Activated naive CD4-positive, alpha-beta T cell treated with Interleukin-2 at 50 U/mL for 16 hours (primary cell): ENCODE measurements at regions not wholly inside any gene's neighbourhood (a gene's known extent, or its start where the extent isn't known, plus 50 kb on each side); places are given as distances from the start of the nearest gene placed in this dataset.
"Not testable (repeated sequence)": the region's sequence is repeated elsewhere in the genome, so short reads cannot be mapped to it uniquely, and the experiment has no call there.

Experiments
- DNase-seq: peaks from one replicate; pipeline ENCODE4 v3.0.0-alpha.2; 2020

DNA sequence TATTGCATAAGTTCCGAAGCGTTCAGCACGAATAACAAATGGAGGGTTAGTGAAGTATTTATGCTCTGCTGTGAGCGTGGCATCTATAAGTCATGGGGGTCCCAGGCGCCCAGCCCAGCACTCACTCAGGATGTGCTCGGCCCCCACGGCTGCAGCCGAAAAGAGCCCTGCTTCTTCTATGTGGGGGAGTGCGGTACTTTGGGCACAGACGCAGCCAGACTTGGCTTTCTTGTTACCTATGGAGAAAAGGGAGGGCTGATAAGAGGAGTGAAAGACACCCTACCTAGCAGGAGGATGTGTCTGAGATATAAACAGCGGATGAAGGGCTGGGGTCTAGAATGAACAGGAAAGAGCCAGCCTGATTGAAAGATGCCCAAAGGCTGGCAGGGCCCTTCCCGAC lies 51.4 kb downstream of the MRPL36 start:
- DNase-seq, result no peak

DNA sequence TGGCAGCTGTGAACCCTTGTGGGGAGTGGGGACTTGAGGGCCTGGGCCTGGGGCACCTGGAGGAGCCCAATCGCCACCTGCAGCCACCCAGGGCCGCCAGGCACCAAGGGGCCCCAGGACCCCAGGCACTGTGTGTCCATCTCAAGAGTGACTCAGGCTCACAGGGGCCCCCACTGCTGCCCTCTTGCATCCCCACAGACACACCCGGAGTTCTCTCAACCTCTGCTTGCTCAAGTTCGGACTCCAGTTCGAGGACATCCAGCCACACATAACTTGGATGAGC lies 51.9 kb downstream of the MRPL36 start:
- no peak for DNase-seq

DNA sequence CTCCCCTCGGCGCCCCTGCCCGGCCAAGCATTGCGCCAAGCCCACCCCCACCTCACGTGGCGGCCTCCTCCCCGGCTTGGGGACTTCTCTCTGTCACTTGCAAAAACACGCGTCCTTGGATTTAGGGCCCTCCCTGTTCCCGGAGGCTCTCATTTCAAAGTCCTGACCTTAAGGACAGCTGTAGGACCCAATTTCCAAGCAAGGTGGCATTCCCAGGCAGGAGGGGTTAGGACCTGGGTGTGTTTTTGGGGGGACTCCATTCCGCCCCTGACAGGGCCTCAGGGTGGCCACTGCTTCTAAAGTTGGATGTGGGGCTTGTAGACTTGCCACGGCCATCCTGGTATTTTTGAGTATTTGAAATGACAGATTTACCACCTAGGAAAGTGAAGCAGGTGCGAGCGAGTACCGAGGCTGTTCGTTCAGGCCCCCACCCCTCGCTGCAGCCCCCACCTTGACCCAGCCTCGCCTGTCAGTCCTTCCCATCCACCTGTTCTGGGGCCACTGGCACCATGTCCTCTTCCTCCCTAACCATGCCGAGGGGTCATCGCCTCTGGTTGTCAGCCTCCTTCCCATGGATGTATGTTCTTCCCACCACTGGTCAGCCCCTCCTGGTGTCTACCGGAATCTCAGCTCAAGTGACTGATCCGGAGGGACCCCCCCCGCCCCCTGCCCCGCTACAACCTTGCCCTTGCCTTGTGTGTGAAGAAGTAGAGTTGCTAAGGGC lies 52.4 kb downstream of the MRPL36 start:
- no peak for DNase-seq

DNA sequence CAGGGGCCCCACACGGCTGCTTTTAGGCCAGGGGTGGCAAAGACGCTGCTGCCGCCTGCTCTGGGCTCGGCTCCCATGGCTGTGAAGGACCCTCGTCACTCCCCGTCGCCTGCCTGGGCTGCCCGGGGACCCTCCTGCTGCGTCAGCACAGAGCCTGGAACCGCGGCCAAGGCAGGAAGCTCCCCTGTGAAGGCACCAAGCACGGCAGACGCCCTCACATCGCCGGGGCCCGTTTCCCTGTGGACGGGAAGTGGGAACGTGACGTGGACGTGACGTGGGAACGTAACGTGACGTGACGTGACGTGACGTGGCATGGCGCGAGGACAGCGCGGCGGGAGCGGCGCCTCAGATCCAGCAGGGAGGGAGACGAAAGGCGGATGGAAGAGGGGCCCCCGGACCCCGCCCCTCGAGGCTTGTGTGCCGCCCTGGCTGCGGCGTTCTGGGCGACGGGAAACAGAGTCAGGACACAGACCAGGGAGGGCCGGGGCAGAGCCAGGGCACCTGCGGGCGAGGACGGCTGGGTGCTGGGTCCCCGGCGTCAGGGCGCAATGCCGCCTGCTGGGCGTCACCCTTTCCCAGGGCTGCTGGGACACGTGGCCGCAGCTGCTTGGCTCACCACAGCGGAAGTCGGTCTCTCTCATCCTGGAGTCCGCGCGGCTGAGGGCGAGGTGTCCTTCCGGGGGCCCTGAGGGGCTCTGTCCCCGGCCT lies 53.1 kb downstream of the MRPL36 start:
- no peak for DNase-seq

DNA sequence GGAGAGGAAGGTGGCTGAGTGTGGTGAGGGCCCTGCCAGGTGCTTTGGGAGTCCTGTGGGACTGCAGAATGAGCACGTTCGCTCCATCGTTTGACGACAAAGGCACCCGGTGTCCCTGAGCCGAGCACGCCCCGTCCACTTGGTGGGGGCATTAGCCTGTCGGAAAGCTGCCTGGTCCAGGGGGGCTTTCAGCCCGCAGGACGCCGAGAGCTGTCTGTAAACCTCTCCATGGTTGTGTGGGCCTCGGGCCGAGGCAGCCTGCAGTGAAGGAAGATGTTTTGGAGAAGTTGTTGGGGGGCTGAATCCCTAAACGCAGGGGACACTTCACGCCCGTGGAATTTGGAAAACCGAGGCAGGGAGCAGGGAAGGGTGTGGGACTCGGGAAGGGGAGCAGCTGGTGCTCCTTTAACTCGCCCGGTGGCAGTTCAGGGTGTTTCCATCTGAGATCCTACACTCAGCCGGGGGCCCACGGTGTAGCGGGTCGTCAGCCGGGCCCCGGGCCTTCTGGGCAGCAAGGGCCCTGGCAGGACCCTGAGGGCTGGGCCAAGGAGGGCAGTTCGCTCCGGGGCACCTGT lies 53.8 kb downstream of the MRPL36 start:
- no peak for DNase-seq

DNA sequence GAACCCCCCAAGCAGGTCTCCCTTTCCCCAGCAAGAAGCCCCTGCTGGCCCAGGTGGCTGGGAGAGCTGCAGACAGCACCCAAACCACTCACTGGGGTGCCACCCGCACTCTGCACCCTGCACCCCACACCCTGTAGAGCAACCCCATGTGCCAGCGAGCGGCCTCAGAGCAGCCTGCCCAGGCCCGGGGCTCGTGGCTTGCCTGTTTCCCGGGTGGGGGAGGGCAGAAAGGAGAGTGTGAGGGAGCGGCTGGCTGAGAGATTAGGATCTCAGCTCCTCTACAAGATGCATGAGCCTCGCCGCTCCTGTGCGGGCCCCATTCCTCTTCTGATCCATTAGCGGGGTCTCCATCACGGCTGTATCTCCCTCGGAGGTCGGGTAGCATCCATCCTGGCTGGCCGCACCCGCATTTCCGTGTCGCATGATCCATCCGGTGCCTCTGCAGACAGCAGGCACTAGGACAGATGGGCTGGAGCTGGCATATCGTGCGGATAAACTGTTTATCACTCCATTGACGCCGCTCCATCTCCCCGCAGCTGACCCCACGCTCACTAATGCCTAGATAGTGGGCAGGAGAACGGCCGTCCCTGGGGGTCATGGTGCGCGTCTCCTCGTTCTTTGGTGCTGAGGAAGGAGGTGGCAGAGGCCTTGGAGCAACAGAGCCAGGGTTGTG lies 54.4 kb downstream of the MRPL36 start:
- DNase-seq, result no peak

DNA sequence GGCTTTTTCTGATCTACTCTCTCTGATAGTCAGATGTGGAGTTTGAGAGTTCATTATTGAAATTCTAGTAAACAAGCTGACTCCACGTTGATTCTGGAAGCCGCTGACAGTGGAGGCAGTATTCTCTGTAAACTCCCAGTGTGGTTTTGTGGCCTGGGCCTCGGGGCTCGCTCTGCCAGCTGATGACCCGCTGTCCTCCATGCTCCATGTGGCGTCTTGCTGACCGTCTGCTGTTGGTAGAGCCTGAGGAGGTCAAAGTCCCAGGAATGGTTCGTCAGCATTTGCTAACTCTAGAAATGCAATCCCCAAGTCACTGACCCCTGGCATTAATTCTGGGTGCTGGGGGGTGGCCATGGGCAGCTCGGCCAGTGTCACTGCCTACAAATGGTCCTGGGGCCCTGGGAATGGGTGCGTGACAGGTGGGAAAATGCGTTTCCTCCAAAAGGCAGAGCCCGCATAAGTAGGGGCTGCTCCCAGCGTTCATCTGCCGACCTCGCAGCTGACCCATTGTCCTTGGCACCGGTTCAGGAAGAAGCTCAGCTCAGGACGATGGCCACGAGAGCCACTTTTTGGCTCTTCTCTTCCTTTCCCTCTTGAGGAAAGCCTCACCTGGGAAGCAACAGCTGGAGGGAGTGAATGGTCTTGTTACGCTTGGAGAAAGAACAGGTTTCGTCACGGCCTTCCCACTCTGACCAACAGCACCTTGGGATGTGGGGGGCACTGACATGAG lies 55.1 kb downstream of the MRPL36 start:
- DNase-seq, result no peak

DNA sequence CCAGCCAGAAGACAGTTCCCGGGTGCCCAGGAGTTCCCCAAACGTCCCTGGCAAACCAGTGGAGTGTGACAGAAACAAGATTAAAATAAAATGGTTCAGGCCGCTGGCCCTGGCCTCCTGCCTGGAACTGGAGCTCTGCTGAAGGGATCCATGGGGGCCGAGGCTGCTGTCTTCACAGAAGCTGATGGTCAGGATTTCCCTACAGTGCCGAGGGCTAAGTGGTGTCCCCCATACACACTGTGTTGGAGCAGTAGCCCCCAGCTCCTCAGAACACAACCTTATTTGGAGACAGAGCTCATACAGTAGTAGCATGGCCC lies 55.9 kb downstream of the MRPL36 start:
- DNase-seq, result no peak

DNA sequence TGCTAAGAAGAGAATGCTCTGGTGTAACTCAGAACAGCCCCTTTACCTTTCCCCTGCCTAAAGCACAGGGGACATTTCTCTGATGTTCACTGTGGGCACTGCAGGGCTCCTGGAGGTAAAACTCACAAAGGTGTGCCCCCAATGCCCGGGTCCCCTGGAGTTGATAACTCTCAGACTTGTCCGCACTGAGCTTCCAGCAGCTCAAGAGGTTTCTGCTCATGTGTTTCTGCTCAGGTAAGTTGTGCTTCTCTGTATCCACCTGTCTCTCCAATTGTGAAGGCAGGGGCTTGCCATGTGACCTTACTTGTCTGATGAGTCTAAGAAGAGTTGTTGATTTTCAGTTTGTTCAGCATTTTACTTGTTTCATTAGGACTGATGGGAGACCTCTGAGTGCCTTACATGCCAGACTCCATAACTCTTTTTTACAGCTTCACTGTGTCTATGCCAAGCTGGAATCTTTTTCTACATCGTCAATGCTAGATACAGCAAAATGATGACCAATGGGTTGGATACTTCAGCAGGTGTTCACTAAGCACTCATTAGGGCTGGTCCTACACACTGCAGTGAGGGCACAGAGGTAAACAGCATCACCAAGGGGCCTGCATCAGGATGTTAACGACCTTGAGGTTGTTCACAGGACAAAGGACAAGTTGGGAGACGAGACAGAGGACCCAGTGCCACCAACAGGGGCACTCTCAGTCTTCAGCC lies 56.4 kb downstream of the MRPL36 start:
- no peak for DNase-seq

DNA sequence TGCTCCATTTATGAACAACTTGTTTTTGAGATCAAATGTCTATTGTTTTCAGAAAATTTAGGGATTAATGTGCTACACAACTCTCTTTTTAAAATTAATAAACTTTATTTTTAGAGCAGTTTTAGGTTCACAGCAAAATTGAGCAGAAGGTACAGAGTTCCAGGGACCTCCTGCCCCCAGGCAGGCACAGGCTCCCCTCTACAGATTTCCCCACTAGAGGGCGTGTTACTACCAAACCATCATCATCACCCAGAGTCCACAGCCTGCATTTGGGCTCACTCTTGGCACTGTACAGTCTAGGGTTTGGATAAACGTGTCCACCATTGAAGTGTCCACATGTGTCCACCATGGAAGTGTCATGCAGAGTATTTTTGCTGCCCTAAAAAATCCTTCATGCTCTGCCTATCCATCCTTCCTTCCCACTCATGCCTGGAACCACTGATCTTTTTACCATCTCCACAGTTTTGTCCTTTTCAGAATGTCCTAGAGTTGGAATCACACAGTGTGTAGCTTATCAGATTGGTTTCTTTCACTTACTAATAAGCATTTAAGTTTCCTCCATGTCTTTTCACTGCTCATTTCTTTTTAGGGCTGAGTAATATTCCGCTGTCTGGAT lies 61.7 kb downstream of the MRPL36 start:
- DNase-seq, result peak; percentile 42

DNA sequence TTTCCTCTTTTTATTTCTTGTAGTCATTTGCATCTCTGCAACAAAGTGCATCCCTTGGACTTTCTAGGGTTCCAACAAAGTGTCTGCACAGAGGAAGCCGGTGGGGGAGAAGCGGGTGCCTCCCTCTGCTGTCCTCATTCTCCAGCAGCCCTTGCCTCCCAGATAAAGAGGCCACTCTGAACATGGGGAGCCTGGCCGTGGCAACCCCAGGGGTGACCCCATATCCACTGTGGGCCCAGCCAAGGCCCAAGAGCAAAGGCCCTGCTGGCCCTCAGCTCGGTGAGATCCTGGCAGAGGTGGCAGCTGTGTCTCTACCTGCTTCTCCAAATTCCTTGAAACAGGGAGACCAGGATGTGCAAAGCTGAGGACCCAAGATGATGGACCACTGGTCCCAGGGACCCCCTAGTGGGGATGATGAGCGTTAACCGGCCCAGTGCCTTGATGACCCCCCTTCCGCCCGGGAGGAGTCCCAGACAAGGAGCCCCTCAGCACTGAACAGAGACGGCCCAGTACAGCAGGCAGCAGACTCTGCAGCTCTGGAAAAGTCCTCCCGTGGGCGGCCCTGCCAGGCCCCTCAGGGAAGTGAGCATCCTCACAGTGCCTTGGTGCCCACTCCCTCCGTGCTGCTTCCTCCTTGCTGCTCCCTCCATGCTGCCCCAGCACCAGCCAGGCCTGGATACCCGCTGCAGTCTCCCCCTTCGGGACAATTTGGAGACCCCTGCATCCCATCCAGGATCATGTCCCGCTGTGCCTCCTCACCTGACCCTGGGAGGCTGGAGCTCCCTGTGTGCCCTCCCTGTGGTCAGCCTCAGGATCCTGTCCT lies 62.5 kb downstream of the MRPL36 start:
- DNase-seq, result no peak

DNA sequence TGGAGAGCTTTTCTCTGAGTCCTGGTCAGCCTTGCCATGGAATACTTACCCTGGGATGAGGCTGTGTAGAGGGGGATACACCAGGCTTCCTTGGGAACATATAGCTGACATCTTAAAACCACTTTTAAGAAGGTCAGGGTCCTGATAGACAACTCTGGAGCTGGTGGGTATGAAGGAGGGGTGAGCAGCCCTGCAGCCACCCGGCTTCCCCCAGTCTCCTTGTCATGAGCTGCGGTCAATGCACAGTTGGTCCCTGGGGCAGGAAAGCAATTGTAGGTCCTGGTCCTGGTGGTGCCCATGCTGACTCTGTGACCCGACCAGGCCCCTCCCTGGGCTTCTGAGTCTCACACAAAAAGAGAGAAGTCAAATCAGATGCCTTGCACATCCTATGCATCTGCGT lies 63.6 kb downstream of the MRPL36 start:
- DNase-seq, result no peak

DNA sequence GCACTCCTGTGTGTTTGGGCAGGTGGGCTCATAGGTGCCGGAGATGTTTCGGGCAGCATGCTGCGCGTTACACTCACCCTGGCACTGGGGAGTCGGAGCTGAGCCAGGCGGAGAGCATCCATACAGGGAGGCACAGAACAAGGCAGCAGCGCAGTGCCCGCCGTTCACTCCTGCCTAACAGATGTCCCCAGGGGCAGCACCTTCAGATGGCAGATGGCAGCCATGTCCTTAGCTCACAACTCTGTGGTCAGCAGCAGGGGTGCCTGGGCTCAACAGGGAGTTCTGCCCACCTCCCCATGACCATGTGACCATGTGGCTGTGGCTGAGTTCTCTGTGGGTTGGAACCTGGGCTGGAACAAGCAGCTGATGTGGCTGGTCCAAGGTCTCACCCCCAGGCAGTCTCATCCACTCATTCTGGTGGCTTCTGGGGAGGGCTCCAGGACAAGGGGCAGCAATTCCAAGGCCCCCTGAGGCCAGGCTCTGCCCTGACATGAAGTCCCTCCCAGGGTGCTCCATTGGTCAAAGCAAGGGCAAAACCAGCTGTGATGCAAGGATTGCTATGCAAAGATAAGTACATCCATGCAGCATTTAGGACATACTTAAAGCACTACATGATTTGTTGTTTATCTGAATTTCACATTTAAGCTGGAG lies 64.2 kb downstream of the MRPL36 start:
- DNase-seq, result no peak

DNA sequence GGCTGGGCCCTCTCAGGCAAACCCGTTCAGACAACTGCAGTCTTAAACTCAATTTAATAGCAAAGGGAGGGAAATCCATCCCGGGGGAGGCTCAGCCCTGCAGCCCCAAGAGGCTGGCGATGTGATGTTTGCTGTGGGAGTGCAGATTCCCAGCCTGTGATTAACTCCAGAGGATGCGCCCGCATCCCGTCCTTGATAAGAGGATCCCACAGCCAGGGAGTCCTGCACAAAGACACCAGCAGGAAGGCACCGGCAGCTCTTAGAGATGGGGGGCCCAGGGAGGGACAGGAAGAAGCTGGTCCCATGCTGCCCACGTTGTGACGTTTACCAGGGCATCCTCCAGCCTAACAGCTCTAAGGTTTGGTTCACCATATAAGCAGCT lies 64.7 kb downstream of the MRPL36 start:
- no peak for DNase-seq

DNA sequence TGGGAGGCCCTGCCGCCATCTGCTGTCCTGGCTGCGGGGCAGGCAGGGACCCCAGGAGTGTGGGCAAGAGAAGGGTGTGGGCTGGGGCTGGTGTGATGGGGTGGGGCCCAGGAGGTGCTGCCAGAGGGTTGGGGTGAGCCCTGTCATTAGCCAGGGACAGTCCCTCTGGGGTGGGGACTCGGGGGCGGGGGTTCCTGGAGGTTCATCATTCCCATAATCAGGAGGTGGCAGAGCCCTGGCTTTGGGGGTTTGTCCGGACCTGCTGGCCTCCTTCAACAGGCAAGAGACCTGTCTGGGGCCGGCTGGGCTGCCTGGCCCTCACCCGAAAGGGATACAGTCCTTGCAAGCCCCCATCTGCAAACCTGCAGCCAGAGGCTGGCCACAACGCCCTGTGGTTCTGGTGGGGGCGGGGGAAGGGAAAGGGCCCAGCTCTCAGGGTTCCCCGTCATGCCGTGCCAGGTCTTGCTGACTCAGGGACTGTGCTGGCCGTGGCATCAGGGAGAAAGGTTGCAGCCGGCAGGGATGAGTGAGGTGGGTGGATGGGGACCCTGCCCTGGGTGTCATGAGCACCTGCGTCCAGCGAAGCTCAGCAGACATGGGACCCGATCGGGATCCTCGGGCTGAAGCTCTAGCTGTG lies 65.2 kb downstream of the MRPL36 start:
- DNase-seq, result no peak

DNA sequence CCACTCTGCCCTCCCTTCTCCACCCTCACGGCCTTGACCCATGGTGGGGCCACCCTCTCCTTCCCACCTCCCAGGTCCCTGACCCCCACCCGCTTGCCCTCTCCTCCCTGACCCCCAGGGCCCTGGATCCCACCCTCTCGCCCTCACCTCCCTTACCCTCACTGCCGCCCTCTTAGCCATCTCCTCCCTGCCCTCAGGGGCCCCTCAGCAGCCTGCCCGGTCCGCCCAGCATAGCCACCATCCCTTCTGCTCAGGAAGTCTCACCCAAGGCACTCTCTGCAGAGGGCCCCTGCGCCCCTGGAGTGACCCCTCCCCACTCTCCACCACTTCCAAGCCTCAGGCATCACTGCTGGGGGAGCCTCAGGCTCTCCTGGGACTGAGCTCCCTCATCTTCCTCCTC lies 66.3 kb downstream of the MRPL36 start:
- DNase-seq, result no peak

DNA sequence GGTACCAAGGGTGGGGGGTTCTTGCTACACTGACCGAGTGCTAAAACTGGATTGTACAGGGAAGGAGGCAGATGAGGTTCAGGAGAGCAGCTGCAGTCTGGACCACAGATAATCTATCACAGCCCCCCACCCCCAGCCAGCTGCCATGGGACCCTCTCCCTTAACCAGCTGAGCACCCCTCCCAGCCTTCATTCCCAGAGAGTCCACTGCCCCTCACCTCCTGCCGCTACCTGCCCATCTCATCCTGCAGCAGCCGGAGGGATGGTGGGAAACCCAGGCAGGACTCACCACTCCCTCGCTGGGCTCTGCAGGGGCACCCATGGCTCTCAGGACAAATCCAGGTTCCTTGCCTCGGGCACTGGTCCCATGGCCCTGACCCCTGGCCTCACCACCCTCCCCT lies 66.7 kb downstream of the MRPL36 start:
- DNase-seq, result no peak

DNA sequence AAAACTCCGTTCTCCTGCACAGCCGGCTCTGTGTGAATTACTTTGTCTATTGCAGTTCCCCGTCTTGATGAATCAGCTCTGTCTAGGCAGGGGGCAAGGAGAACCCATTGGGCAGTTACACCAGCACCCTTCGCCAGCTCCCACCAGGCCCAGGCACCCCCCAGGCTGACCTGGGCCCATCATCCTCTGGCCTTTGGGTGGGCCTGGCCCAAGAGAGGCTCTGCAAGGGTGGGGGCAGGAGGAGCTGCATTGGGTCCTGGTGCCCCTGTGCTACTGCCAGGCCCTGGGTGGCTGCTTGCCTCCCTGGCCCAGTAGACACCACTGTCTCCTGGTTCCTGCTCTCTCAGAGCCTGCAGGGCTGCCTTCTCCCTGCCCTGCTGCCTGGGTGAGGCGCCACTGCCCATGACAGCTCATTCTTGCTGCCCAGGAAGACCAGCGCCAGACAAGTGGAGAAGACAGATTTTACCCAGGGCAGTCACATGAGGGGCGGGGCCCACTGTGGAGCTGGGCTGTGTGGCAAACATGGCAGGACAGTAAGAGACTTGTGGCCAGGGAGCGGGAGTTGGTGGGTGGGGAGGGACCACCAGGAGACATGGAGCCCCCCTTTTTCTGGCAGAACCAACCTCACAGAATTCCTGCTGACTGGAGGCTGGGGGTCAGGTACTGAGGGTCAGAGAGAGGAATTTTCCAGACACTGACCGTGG lies 67.2 kb downstream of the MRPL36 start:
- DNase-seq, result no peak

DNA sequence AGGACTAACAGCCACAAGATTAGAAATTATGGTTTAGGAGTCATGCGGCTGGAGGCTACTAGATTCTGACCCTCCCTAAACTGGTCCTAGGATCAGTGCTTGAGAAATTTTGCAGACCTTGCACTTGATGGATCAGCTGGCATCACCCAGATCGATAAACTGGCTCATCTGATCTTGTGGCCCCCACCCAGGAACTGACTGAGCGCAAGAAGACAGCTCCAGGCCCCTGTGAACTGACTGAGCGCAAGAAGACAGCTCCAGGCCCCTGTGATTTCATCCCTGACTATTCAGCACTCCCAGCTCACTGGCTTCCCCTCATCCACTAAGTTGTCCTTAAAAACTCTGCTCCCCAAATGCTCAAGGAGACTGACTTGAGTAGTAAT lies 67.8 kb downstream of the MRPL36 start:
- not testable (repeated sequence) for DNase-seq

DNA sequence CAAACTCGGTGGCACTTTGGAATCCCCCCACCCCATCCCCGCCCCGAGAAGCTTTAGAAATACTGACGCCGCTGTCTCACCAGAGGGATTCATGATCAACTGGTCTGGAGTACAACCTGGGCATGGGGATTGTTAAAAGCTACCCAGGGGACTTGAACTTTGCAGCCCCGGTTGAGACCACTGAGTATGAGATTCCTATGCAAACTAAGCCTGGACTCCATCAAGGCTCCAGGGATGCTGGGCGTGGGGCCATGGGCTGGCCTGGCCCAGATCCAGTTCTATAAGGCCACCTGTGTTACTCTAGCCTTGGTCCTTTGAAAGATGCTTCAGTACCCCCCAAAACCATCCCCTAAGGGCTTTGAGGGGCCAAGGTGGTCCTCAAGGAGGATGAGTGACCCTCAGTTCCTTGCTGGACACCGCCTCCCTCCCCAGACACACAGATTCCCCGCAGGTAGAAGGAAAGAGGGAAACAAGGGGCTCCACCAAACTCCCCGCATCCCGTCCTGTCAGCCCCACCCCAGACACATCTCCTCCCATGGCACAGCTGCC lies 68.5 kb downstream of the MRPL36 start:
- DNase-seq, result no peak
